ENCODE measurements at regions not wholly inside any gene's neighbourhood (a gene's known extent, or its start where the extent isn't known, plus 50 kb on each side); places are given as distances from the start of the nearest gene placed in this dataset.

DNA sequence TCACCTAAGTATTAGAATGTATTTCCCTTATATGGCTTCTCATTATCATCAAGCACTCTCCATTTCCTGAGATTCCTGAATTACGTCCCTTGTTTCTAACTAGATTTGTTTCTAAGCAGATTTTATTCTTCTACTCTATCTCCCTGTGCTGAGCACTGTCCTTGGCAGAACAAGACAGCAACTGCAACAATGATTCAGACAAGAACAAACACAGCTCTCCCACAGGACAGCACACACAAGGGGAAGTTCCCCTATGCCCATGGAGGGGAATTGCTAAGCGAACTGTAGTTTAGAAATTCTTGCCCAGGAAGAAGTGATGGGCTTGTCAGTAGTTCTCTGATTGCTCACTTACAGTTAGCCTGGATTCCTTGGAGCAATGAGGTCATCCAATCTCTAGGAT is 759.9 kb downstream of the DTWD2 start:
- H3K27me3 ChIP-seq (ENCODE audit: control insufficient read depth, insufficient read depth, low read length): no peaks in the 10 kb centered on the region
- no peak overlapping the region for H3K4me3 ChIP-seq (ENCODE audit: low read depth, low read length)
- TF ChIP-seq CTCF (IDR thresholded peaks at IDR 0.05; ENCODE audit: insufficient read depth, low read length, poor library complexity, severe bottlenecking): no peak
- H3K36me3 ChIP-seq (ENCODE audit: control insufficient read depth, insufficient read depth, low read length): no peaks in the 10 kb centered on the region
- DNase-seq (ENCODE audit: low read depth): no peak

DNA sequence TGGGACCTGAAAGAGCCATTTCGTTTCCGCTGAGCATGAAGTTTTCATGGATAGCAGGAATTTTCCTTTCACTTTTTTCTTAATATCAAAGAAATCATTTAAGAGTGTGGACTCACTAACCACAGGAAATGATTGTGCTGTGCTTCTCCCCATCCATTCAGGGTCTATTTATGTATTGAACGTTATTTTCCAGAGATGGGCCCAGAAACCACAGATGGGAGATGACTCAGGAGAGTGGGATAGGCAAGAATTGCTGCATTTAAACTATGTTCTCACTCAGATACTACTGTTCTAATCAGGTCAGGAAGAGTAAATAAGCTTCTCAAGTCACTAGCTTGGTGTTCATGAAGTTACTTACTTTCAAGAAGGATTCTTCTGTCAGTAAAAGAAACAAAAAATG is 763.8 kb downstream of the DTWD2 start:
- TF ChIP-seq CTCF (IDR thresholded peaks at IDR 0.05; ENCODE audit: insufficient read depth, low read length, poor library complexity, severe bottlenecking): no peak
- Histone ChIP-seq H3K4me3 (ENCODE audit: low read depth, low read length) (no peak overlapping the region), H3K36me3 (ENCODE audit: control insufficient read depth, insufficient read depth, low read length) (no peaks in the 10 kb centered on the region), H3K27me3 (ENCODE audit: control insufficient read depth, insufficient read depth, low read length) (no peaks in the 10 kb centered on the region)
- DNase-seq (ENCODE audit: low read depth): peak; percentile 35

- Histone ChIP-seq H3K36me3 (ENCODE audit: control insufficient read depth, insufficient read depth, low read length) (no peaks in the 10 kb centered on the region), H3K4me3 (ENCODE audit: low read depth, low read length) (no peak overlapping the region), H3K27me3 (ENCODE audit: control insufficient read depth, insufficient read depth, low read length) (no peaks in the 10 kb centered on the region)
- no peak for TF ChIP-seq CTCF (IDR thresholded peaks at IDR 0.05; ENCODE audit: insufficient read depth, low read length, poor library complexity, severe bottlenecking)
- no peak for DNase-seq (ENCODE audit: low read depth)
These were observed 767.7 kb downstream of the DTWD2 start for GRCh38 chr5:118220556-118221195.

DNA sequence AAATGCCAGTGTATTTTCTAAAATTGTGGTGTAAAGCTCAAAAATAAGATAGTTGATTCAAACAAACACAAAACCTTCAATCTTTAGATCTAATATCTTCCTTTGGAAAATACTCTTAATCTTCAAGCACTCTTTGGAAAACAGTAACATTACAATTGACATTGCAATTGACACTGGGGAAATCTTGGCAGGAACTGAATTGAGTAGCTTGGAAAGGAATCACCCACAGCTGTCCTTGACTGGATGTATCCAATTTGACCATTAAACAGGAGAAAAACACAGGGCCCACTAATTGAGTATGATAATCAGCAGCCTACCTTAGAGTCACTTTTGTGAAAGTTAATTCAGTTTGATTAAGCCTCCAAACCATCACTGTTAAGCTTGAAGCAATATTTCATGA is 776.7 kb downstream of the DTWD2 start:
- Histone ChIP-seq H3K36me3 (ENCODE audit: control insufficient read depth, insufficient read depth, low read length) (no peaks in the 10 kb centered on the region), H3K27me3 (ENCODE audit: control insufficient read depth, insufficient read depth, low read length) (no peaks in the 10 kb centered on the region), H3K4me3 (ENCODE audit: low read depth, low read length) (no peak overlapping the region)
- TF ChIP-seq CTCF (IDR thresholded peaks at IDR 0.05; ENCODE audit: insufficient read depth, low read length, poor library complexity, severe bottlenecking): no peak
- DNase-seq (ENCODE audit: low read depth): no peak

DNA sequence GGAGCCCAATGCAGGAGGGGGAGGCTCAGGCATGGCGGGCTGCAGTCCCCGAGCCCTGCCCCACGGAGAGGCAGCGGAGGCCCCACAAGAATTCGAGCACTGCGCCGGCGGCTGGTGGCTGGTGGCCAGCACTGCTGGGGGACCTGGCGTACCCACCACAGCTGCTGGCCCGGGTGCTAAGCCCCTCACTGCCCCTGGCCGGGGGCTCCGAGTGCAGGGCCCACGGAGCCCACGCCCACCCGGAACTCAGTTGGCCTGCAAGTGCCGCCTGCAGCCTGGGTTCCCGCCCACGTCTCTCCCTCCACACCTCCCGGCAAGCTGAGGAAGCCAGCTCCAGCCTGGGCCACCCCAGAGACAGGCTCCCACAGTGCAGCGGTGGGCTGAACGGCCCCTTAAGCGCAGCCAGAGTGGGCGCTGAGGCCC is 780.3 kb downstream of the DTWD2 start:
- no peaks in the 10 kb centered on the region for H3K27me3 ChIP-seq (ENCODE audit: control insufficient read depth, insufficient read depth, low read length)
- no peak for DNase-seq (ENCODE audit: low read depth)
- no peak for TF ChIP-seq CTCF (IDR thresholded peaks at IDR 0.05; ENCODE audit: insufficient read depth, low read length, poor library complexity, severe bottlenecking)
- no peak overlapping the region for H3K4me3 ChIP-seq (ENCODE audit: low read depth, low read length)
- no peaks in the 10 kb centered on the region for H3K36me3 ChIP-seq (ENCODE audit: control insufficient read depth, insufficient read depth, low read length)

DNA sequence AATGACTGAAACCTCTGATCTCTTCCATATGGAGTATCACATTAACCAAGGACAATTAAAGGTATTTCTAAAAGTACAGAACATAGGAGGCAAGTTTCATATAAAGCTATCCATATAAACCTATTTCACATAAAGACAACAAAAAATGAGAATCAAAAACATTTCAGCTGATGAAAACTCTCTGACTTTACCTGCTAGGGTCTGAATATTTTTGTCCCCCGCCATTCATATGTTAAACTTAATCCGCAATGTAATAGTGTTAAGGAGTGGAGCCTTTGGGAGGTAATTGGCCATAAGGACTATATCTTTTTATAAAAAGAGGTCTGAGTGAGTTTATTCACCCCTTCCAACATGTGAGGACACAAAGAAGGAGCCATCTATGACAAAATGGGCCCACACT is 788.5 kb downstream of the DTWD2 start:
- DNase-seq (ENCODE audit: low read depth): no peak
- TF ChIP-seq CTCF (IDR thresholded peaks at IDR 0.05; ENCODE audit: insufficient read depth, low read length, poor library complexity, severe bottlenecking): no peak

More for the DNA sequence above, 788.5 kb downstream of the DTWD2 start:
- H3K36me3 ChIP-seq (ENCODE audit: control insufficient read depth, insufficient read depth, low read length): no peaks in the 10 kb centered on the region
- H3K4me3 ChIP-seq (ENCODE audit: low read depth, low read length): no peak overlapping the region
- H3K27me3 ChIP-seq (ENCODE audit: control insufficient read depth, insufficient read depth, low read length): no peaks in the 10 kb centered on the region

Measured in kidney epithelial cell (primary cell).